ENCODE measurements at regions not wholly inside any gene's neighbourhood (a gene's known extent, or its start where the extent isn't known, plus 50 kb on each side); places are given as distances from the start of the nearest gene placed in this dataset.

GRCh38 chr4:17301266-17301665 lies 210.6 kb downstream of the QDPR start:
- no peak for DNase-seq (ENCODE audit: low read depth in 4 of 4, low spot score in 2 of 4)

- DNase-seq (ENCODE audit: low read depth in 4 of 4, low spot score in 2 of 4) = no peak
These were observed 214.7 kb downstream of the QDPR start for GRCh38 chr4:17296921-17297890.

GRCh38 chr4:17293901-17294300 lies 218.0 kb downstream of the QDPR start:
- no peak for DNase-seq (ENCODE audit: low read depth in 4 of 4, low spot score in 2 of 4)

GRCh38 chr4:17288151-17288550 lies 223.7 kb downstream of the QDPR start:
- no peak for DNase-seq (ENCODE audit: low read depth in 4 of 4, low spot score in 2 of 4)

GRCh38 chr4:17286752-17287460 lies 225.0 kb downstream of the QDPR start:
- no peak for DNase-seq (ENCODE audit: low read depth in 4 of 4, low spot score in 2 of 4)

- DNase-seq (ENCODE audit: low read depth in 4 of 4, low spot score in 2 of 4) = no peak
These were observed 226.1 kb downstream of the QDPR start for GRCh38 chr4:17285747-17286146.

GRCh38 chr4:17284323-17285175 lies 227.3 kb downstream of the QDPR start:
- no peak for DNase-seq (ENCODE audit: low read depth in 4 of 4, low spot score in 2 of 4)

GRCh38 chr4:17283832-17284231 lies 228.1 kb downstream of the QDPR start:
- DNase-seq (ENCODE audit: low read depth in 4 of 4, low spot score in 2 of 4) = no peak

- no peak for DNase-seq (ENCODE audit: low read depth in 4 of 4, low spot score in 2 of 4)
These were observed 228.6 kb downstream of the QDPR start for GRCh38 chr4:17283251-17283650.

- no peak for DNase-seq (ENCODE audit: low read depth in 4 of 4, low spot score in 2 of 4)
These were observed 231.4 kb downstream of the QDPR start for GRCh38 chr4:17280261-17281018.

GRCh38 chr4:17276776-17277175 lies 235.1 kb downstream of the QDPR start:
- no peak for DNase-seq (ENCODE audit: low read depth in 4 of 4, low spot score in 2 of 4)

GRCh38 chr4:17275836-17276235 lies 236.1 kb downstream of the QDPR start:
- no peak for DNase-seq (ENCODE audit: low read depth in 4 of 4, low spot score in 2 of 4)

GRCh38 chr4:17273047-17273446 lies 238.8 kb downstream of the QDPR start:
- no peak for DNase-seq (ENCODE audit: low read depth in 4 of 4, low spot score in 2 of 4)

GRCh38 chr4:17272154-17272553 lies 239.7 kb downstream of the QDPR start:
- DNase-seq (ENCODE audit: low read depth in 4 of 4, low spot score in 2 of 4) = no peak

GRCh38 chr4:17265653-17266052 lies 246.2 kb downstream of the QDPR start:
- DNase-seq (ENCODE audit: low read depth in 4 of 4, low spot score in 2 of 4) = no peak

GRCh38 chr4:17265139-17265538 lies 246.8 kb downstream of the QDPR start:
- DNase-seq (ENCODE audit: low read depth in 4 of 4, low spot score in 2 of 4) = no peak

- DNase-seq (ENCODE audit: low read depth in 4 of 4, low spot score in 2 of 4) = no peak
These were observed 251.6 kb downstream of the QDPR start for GRCh38 chr4:17260166-17260907.

- DNase-seq (ENCODE audit: low read depth in 4 of 4, low spot score in 2 of 4) = no peak
These were observed 253.8 kb downstream of the QDPR start for GRCh38 chr4:17258106-17258505.

- DNase-seq (ENCODE audit: low read depth in 4 of 4, low spot score in 2 of 4) = no peak
These were observed 259.8 kb downstream of the QDPR start for GRCh38 chr4:17252131-17252530.

All from left renal cortex interstitium (tissue), 4 donors.